NCI-H1694 treated with DMSO at 0.1 percent for 48 hours (cell line): ENCODE measurements at regions not wholly inside any gene's neighbourhood (a gene's known extent, or its start where the extent isn't known, plus 50 kb on each side); places are given as distances from the start of the nearest gene placed in this dataset.
A peak's percentile ranks its signal among the peaks of the same experiment; 100 is the strongest.

Source experiments
- DNase-seq: peaks from one replicate; lab custom pipeline; 2025; lab: John Stamatoyannopoulos, UW

GRCh38 chr18:23077493-23078256 is 57.6 kb upstream of the CABLES1 start:
- DNase-seq = peak; percentile 13

DNA sequence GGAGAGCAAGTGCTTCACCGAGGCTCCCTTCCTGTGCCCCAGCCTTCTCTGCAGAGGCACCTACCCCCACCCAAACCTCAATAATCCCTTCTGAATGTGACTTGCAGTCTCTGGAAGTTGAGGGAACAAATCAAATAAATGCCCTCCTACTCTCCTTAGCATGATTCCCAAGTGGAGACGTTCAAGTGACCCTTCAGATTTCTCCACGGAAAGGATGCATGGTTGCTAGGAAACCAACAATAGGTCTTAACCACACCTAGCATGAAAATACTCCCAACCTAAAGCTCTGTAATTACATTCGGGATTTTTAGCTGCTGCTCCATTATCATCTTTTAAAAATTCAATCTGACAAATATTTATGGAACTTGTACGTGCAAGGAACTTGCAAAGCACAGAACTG is 50.2 kb upstream of the CABLES1 start:
- no peak for DNase-seq
